IMR-90 (cell line): ENCODE measurements at regions not wholly inside any gene's neighbourhood (a gene's known extent, or its start where the extent isn't known, plus 50 kb on each side); places are given as distances from the start of the nearest gene placed in this dataset.

Source experiments
- ATAC-seq: fragments of 200-7000 bp; cut with Tn5 transposase; 2 replicates; pipeline ENCODE4 v1.9.1; 2020; ENCODE audit warnings: low read depth, mild to moderate bottlenecking, moderate library complexity
- BruUV-seq: library from RNA; stranded (reverse); fragments of 400-500 nt; replicated peaks from 2 replicates; lab custom pipeline; 2021; lab: Mats Ljungman, UMichigan
- CTCF ChIA-PET: fragments of 300-600 bp; formaldehyde crosslinking; extraction: SDS; loops from one replicate; lab custom pipeline; 2021; ENCODE audit warnings: antibody characterized with exemption; lab: Yijun Ruan, JAX
- POLR2A ChIA-PET: fragments of 300-600 bp; sonication (Branson Sonifier 250); formaldehyde crosslinking; loops from one replicate; lab custom pipeline; 2022; ENCODE audit warnings: antibody characterized with exemption; ENCODE audit not compliant: unreplicated experiment; lab: Charles Lee
- DNase-seq: peaks from one replicate; pipeline ENCODE4 v3.0.0; 2013
- H2AFZ ChIP-seq: replicated peaks from 2 replicates; pipeline ENCODE3; 2013; ENCODE audit warnings: low read length, mild to moderate bottlenecking; ENCODE audit not compliant: poor library complexity
- H2AK5ac ChIP-seq: 2 replicates; pipeline ENCODE4 v1.6.1; 2013; ENCODE audit warnings: low read depth, low read length, inconsistent platforms
- H2AK9ac ChIP-seq: replicated peaks from 2 replicates; pipeline ENCODE3; 2013; ENCODE audit warnings: mild to moderate bottlenecking, low read depth, low read length, moderate library complexity; ENCODE audit not compliant: poor library complexity
- H2BK120ac ChIP-seq: 2 replicates; pipeline ENCODE4 v1.6.1; 2013; ENCODE audit warnings: low read depth, low read length, inconsistent platforms
- H2BK15ac ChIP-seq: 3 replicates; pipeline ENCODE4 v1.6.1; 2013; ENCODE audit warnings: low read depth, low read length, inconsistent platforms
- H2BK20ac ChIP-seq: 2 replicates; pipeline ENCODE4 v1.6.1; 2013; ENCODE audit warnings: low read depth, mild to moderate bottlenecking, inconsistent platforms, low read length, moderate library complexity
- H2BK5ac ChIP-seq: 2 replicates; pipeline ENCODE4 v1.6.1; 2013; ENCODE audit warnings: mild to moderate bottlenecking, low read depth, low read length, inconsistent platforms; ENCODE audit not compliant: poor library complexity, severe bottlenecking
- H3K14ac ChIP-seq: replicated peaks from 2 replicates; pipeline ENCODE4 v1.6.1; 2013; ENCODE audit warnings: low read depth, low read length, inconsistent platforms
- H3K18ac ChIP-seq: 2 replicates; pipeline ENCODE4 v1.6.1; 2013; ENCODE audit warnings: low read depth, low read length, control low read depth
- H3K23ac ChIP-seq: 2 replicates; pipeline ENCODE4 v1.6.1; 2013; ENCODE audit warnings: low read depth, low read length, inconsistent platforms
- H3K27ac ChIP-seq: 2 replicates; pipeline ENCODE4 v1.5.1; 2013; ENCODE audit warnings: mild to moderate bottlenecking, control low read depth, low read length; ENCODE audit not compliant: insufficient read depth
- H3K27me3 ChIP-seq: 2 replicates; pipeline ENCODE4 v1.6.1; 2013; ENCODE audit warnings: low read length; ENCODE audit not compliant: control insufficient read depth, insufficient read depth
- H3K36me3 ChIP-seq: 2 replicates; pipeline ENCODE4 v1.6.1; 2013; ENCODE audit warnings: low read length, mixed read lengths; ENCODE audit not compliant: control insufficient read depth, insufficient read depth
- H3K4ac ChIP-seq: 2 replicates; pipeline ENCODE4 v1.6.1; 2013; ENCODE audit warnings: low read depth, low read length, inconsistent platforms
- H3K4me1 ChIP-seq: 2 replicates; pipeline ENCODE4 v1.6.1; 2013; ENCODE audit warnings: low read length, mixed read lengths; ENCODE audit not compliant: control insufficient read depth, insufficient read depth
- H3K4me2 ChIP-seq: 2 replicates; pipeline ENCODE4 v1.6.1; 2013; ENCODE audit warnings: low read depth, mild to moderate bottlenecking, control low read depth, low read length, moderate library complexity
- H3K4me3 ChIP-seq: 2 replicates; pipeline ENCODE4 v1.5.1; 2013; ENCODE audit warnings: low read depth, mild to moderate bottlenecking, control low read depth, low read length, moderate library complexity; ENCODE audit not compliant: insufficient read depth
- H3K56ac ChIP-seq: 2 replicates; pipeline ENCODE4 v1.6.1; 2013; ENCODE audit warnings: low read length, inconsistent platforms; ENCODE audit not compliant: insufficient read depth; ENCODE audit errors: extremely low read depth
- H3K79me1 ChIP-seq, 2 experiments: 2 replicates each; pipeline ENCODE4 v1.6.1; 2013; ENCODE audit warnings: low read length in 2 of 2, inconsistent platforms in 1 of 2, low read depth in 1 of 2
- H3K9ac ChIP-seq: 2 replicates; pipeline ENCODE4 v1.6.1; 2013; ENCODE audit warnings: low read depth, low read length, control low read depth
- H3K9me1 ChIP-seq: 2 replicates; pipeline ENCODE4 v1.6.1; 2013; ENCODE audit warnings: low read length, inconsistent platforms; ENCODE audit not compliant: insufficient read depth
- H3K9me3 ChIP-seq: 2 replicates; pipeline ENCODE4 v1.6.1; 2013; ENCODE audit warnings: low read length; ENCODE audit not compliant: control insufficient read depth, insufficient read depth
- H4K20me1 ChIP-seq: 2 replicates; pipeline ENCODE4 v1.6.1; 2013; ENCODE audit warnings: low read length, inconsistent platforms; ENCODE audit not compliant: insufficient read depth
- H4K5ac ChIP-seq: 2 replicates; pipeline ENCODE4 v1.6.1; 2013; ENCODE audit warnings: mild to moderate bottlenecking, low read depth, low read length, control low read depth
- H4K8ac ChIP-seq, 2 experiments: 2 replicates each; pipeline ENCODE4 v1.6.1; 2013; ENCODE audit warnings: low read depth in 2 of 2, low read length in 2 of 2, control low read depth in 1 of 2, inconsistent platforms in 1 of 2
- H4K91ac ChIP-seq: 2 replicates; pipeline ENCODE4 v1.6.1; 2013; ENCODE audit warnings: low read depth, low read length, inconsistent platforms; ENCODE audit not compliant: insufficient read depth
- RAD21 ChIP-seq: IDR thresholded peaks from 2 replicates; pipeline ENCODE4 v1.6.1; 2012; ENCODE audit warnings: low read length, improper control_type of control experiment
- RFX5 ChIP-seq: IDR thresholded peaks from 2 replicates; pipeline ENCODE4 v1.8.0; 2012; ENCODE audit warnings: low read depth, mild to moderate bottlenecking, low read length, moderate library complexity
- SMC3 ChIP-seq: fragments of 150-350 bp; IDR thresholded peaks from 2 replicates; pipeline ENCODE4 v1.6.1; 2016; ENCODE audit warnings: low read depth, mild to moderate bottlenecking, antibody characterized with exemption, low read length, moderate library complexity
- WGBS, 2 experiments: methylation state at CpG; one replicate each; pipeline versions ENCODE4 v1.1.5 to v1.1.7; 2013; ENCODE audit warnings: missing lambda C conversion rate in 2 of 2; ENCODE audit not compliant: insufficient read length in 1 of 2; ENCODE audit errors: extremely low coverage in 2 of 2; 5-methylcytosine and 5-hydroxymethylcytosine counted together
- dilution Hi-C: fragments of 300-500 bp; cut with HindIII; formaldehyde crosslinking; loops from one replicate; pipeline ENCODE4 v1.14.3; 2018; ENCODE audit warnings: low sequenced_read_pairs; ENCODE audit not compliant: unreplicated experiment
- in situ Hi-C: fragments of 300-500 bp; cut with MboI; formaldehyde crosslinking; loops from 3 replicates; pipeline ENCODE4 v1.14.3; 2019; ENCODE audit warnings: low sequenced_read_pairs, inconsistent platforms, mixed read lengths
- intact Hi-C: fragments of 100-400 bp; cut with micrococcal nuclease; formaldehyde crosslinking; loops from 2 replicates; pipeline ENCODE4 v1.10.0; 2022
- TF ChIP-seq, protein P1 (sequence below): fragments of 150-350 bp; IDR thresholded peaks from 2 replicates; pipeline ENCODE4 v1.6.1; 2017; ENCODE audit warnings: mild to moderate bottlenecking, antibody characterized with exemption, low read length, low read depth

- CTCF ChIA-PET: no interaction called here
- no peak for ATAC-seq
These were observed 299.2 kb upstream of the COL8A1 start for GRCh38 chr3:99339222-99339621.

More at GRCh38 chr3:99339222-99339621, 299.2 kb upstream of the COL8A1 start:
- Histone ChIP-seq H4K5ac (no peak overlapping the region), H3K9me3 (no peaks in the 10 kb centered on the region), H2BK5ac (no peak overlapping the region), H2BK20ac (no peak overlapping the region), H3K9ac (no peak overlapping the region), H3K27ac (no peak overlapping the region), H2BK15ac (no peak overlapping the region), H3K18ac (no peak overlapping the region), H3K9me1 (no peaks in the 10 kb centered on the region), H2AK9ac (no peak overlapping the region), H3K79me1 (no peaks in the 10 kb centered on the region), H2BK120ac (no peak overlapping the region), H4K8ac (no peak overlapping the region), H2AFZ (no peak overlapping the region), H4K91ac (no peak overlapping the region), H3K56ac (no peak overlapping the region), H3K36me3 (no peaks in the 10 kb centered on the region), H3K4ac (no peak overlapping the region), H3K27me3 (no peaks in the 10 kb centered on the region), H2AK5ac (no peak overlapping the region), H3K4me1 (no peaks in the 10 kb centered on the region), H4K20me1 (no peaks in the 10 kb centered on the region), H3K14ac (no peak overlapping the region), H3K4me3 (no peak overlapping the region), H3K23ac (no peak overlapping the region), H3K4me2 (no peak overlapping the region)
- BruUV-seq: no TSS peak
- no peak for DNase-seq
- dilution Hi-C loops (no loop called here), in situ Hi-C loops (no loop called here), intact Hi-C loops (no loop called here)
- POLR2A ChIA-PET: no interaction called here
- no peak for TF ChIP-seq RFX5
- no peak for TF ChIP-seq SMC3
- no peak for TF ChIP-seq RAD21
- TF ChIP-seq, protein P1, sequence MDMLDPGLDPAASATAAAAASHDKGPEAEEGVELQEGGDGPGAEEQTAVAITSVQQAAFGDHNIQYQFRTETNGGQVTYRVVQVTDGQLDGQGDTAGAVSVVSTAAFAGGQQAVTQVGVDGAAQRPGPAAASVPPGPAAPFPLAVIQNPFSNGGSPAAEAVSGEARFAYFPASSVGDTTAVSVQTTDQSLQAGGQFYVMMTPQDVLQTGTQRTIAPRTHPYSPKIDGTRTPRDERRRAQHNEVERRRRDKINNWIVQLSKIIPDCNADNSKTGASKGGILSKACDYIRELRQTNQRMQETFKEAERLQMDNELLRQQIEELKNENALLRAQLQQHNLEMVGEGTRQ: no peak
- WGBS, 2 experiments: no CpG with 5 or more reads among the region's 4 CpGs
